ENCODE measurements at regions not wholly inside any gene's neighbourhood (a gene's known extent, or its start where the extent isn't known, plus 50 kb on each side); places are given as distances from the start of the nearest gene placed in this dataset.

GRCh38 chr3:178458313-178459037 is 77.8 kb upstream of the KCNMB2 start:
- no peak for DNase-seq (ENCODE audit: low read depth)

- no peak for DNase-seq (ENCODE audit: low read depth)
Measured at GRCh38 chr3:178459038-178459410, 77.2 kb upstream of the KCNMB2 start.

- DNase-seq (ENCODE audit: low read depth) = no peak
Measured at GRCh38 chr3:178465260-178466180, 70.7 kb upstream of the KCNMB2 start.

- no peak for DNase-seq (ENCODE audit: low read depth)
Measured at GRCh38 chr3:178472941-178473340, 63.3 kb upstream of the KCNMB2 start.

- no peak for DNase-seq (ENCODE audit: low read depth)
Measured at GRCh38 chr3:178474526-178474925, 61.7 kb upstream of the KCNMB2 start.

- DNase-seq (ENCODE audit: low read depth) = no peak
Measured at GRCh38 chr3:178475062-178475461, 61.2 kb upstream of the KCNMB2 start.

- DNase-seq (ENCODE audit: low read depth) = no peak
Measured at GRCh38 chr3:178476886-178477285, 59.4 kb upstream of the KCNMB2 start.

GRCh38 chr3:178479446-178479845 is 56.8 kb upstream of the KCNMB2 start:
- DNase-seq (ENCODE audit: low read depth) = no peak

- DNase-seq (ENCODE audit: low read depth) = no peak
Measured at GRCh38 chr3:178479860-178480259, 56.4 kb upstream of the KCNMB2 start.

GRCh38 chr3:178480274-178480673 is 56.0 kb upstream of the KCNMB2 start:
- no peak for DNase-seq (ENCODE audit: low read depth)

GRCh38 chr3:178480795-178481194 is 55.4 kb upstream of the KCNMB2 start:
- DNase-seq (ENCODE audit: low read depth) = no peak

- no peak for DNase-seq (ENCODE audit: low read depth)
Measured at GRCh38 chr3:178482981-178483380, 53.3 kb upstream of the KCNMB2 start.

- DNase-seq (ENCODE audit: low read depth) = no peak
Measured at GRCh38 chr3:178483704-178484103, 52.5 kb upstream of the KCNMB2 start.

- no peak for DNase-seq (ENCODE audit: low read depth)
Measured at GRCh38 chr3:178485756-178486155, 50.5 kb upstream of the KCNMB2 start.

Data from activated T-cell treated with anti-CD3 and anti-CD28 coated beads for 24 hours (primary cell).